GM23338 (cell line): ENCODE measurements at regions not wholly inside any gene's neighbourhood (a gene's known extent, or its start where the extent isn't known, plus 50 kb on each side); places are given as distances from the start of the nearest gene placed in this dataset.
A peak's percentile ranks its signal among the peaks of the same experiment; 100 is the strongest.

Experiments used
- ATAC-seq: fragments of 200-7000 bp; cut with Tn5 transposase; 3 replicates; pipeline ENCODE4 v1.9.1; 2020
- DNase-seq: peaks from one replicate; pipeline ENCODE4 v3.0.0-alpha.2; 2015; ENCODE audit warnings: low spot score
- H2AFZ ChIP-seq: fragments of 200-600 bp; sonication (generic); 2 replicates; pipeline ENCODE4 v1.8.0; 2016; ENCODE audit warnings: antibody characterized with exemption, mild to moderate bottlenecking, moderate library complexity
- H3F3A ChIP-seq: fragments of 200-600 bp; sonication (generic); replicated peaks from 2 replicates; pipeline ENCODE4 v1.8.0; 2017; ENCODE audit warnings: antibody characterized with exemption, mixed run types, low read depth
- H3K27ac ChIP-seq: fragments of 200-600 bp; sonication (generic); 2 replicates; pipeline ENCODE4 v1.6.1; 2016; ENCODE audit warnings: low read depth
- H3K27me3 ChIP-seq: fragments of 200-600 bp; sonication (generic); 2 replicates; pipeline ENCODE4 v1.8.0; 2016; ENCODE audit warnings: mild to moderate bottlenecking, mixed run types, moderate library complexity; ENCODE audit not compliant: insufficient read depth
- H3K36me3 ChIP-seq: fragments of 200-600 bp; sonication (generic); 2 replicates; pipeline ENCODE4 v1.8.0; 2016; ENCODE audit warnings: mild to moderate bottlenecking; ENCODE audit not compliant: insufficient read depth
- H3K4me1 ChIP-seq: fragments of 200-600 bp; sonication (generic); 2 replicates; pipeline ENCODE4 v1.8.0; 2016; ENCODE audit warnings: mild to moderate bottlenecking, moderate library complexity; ENCODE audit not compliant: insufficient read depth
- H3K4me2 ChIP-seq: fragments of 200-600 bp; sonication (generic); 2 replicates; pipeline ENCODE4 v1.7.1; 2017; ENCODE audit warnings: mixed run types
- H3K4me3 ChIP-seq: fragments of 200-600 bp; sonication (generic); 2 replicates; pipeline ENCODE4 v1.6.1; 2016; ENCODE audit warnings: mixed run types
- H3K79me2 ChIP-seq: fragments of 200-600 bp; sonication (generic); replicated peaks from 2 replicates; pipeline ENCODE4 v1.8.0; 2017; ENCODE audit warnings: mild to moderate bottlenecking; ENCODE audit not compliant: insufficient read depth
- H3K9me2 ChIP-seq: fragments of 200-600 bp; sonication (generic); 2 replicates; pipeline ENCODE4 v1.8.0; 2017; ENCODE audit not compliant: insufficient read depth
- H4K20me1 ChIP-seq: fragments of 200-600 bp; sonication (generic); replicated peaks from 2 replicates; pipeline ENCODE4 v1.8.0; 2017; ENCODE audit warnings: mild to moderate bottlenecking; ENCODE audit not compliant: insufficient read depth
- H3K27ac Mint-ChIP-seq: 2 replicates; pipeline ENCODE4 v1.8.0; 2020; ENCODE audit warnings: inconsistent platforms, mild to moderate bottlenecking, moderate library complexity, mixed read lengths
- H3K27me3 Mint-ChIP-seq: 3 replicates; pipeline ENCODE4 v1.8.0; 2022; ENCODE audit warnings: low read depth, mild to moderate bottlenecking, moderate library complexity, mixed read lengths, inconsistent platforms; ENCODE audit not compliant: insufficient read depth, poor library complexity
- H3K36me3 Mint-ChIP-seq: 3 replicates; pipeline ENCODE4 v1.8.0; 2021; ENCODE audit warnings: low read depth, mild to moderate bottlenecking, inconsistent platforms, moderate library complexity, mixed read lengths
- H3K4me1 Mint-ChIP-seq: 3 replicates; pipeline ENCODE4 v1.8.0; 2020; ENCODE audit warnings: mild to moderate bottlenecking, inconsistent platforms, mixed read lengths
- H3K4me3 Mint-ChIP-seq: 3 replicates; pipeline ENCODE4 v1.8.0; 2021; ENCODE audit warnings: moderate library complexity, mild to moderate bottlenecking, inconsistent platforms, mixed read lengths
- H3K9me3 Mint-ChIP-seq: 3 replicates; pipeline ENCODE4 v1.8.0; 2020; ENCODE audit warnings: moderate library complexity, mild to moderate bottlenecking, inconsistent platforms, mixed read lengths
- CREB1 ChIP-seq: fragments of 250-450 bp; sonication (Bioruptor Pico); IDR thresholded peaks from 2 replicates; pipeline ENCODE4 v1.5.0; 2020; ENCODE audit warnings: low read depth, mild to moderate bottlenecking, moderate library complexity
- EZH2 ChIP-seq: fragments of 200-600 bp; sonication (generic); IDR thresholded peaks from one replicate; pipeline ENCODE4 v1.8.0; 2017; ENCODE audit warnings: antibody characterized with exemption, mild to moderate bottlenecking, low read depth; ENCODE audit not compliant: unreplicated experiment
- EZH2phosphoT487 ChIP-seq: fragments of 200-600 bp; sonication (generic); IDR thresholded peaks from one replicate; pipeline ENCODE4 v1.8.1; 2018; ENCODE audit warnings: antibody characterized with exemption; ENCODE audit not compliant: unreplicated experiment
- JUNB ChIP-seq: IDR thresholded peaks from one replicate; pipeline ENCODE4 v1.6.1; 2016; ENCODE audit warnings: antibody characterized with exemption; ENCODE audit not compliant: unreplicated experiment
- POLR2AphosphoS5 ChIP-seq: IDR thresholded peaks from 2 replicates; pipeline ENCODE4 v1.6.1; 2016; ENCODE audit warnings: antibody characterized with exemption, low read depth
- STAT1 ChIP-seq: IDR thresholded peaks from one replicate; pipeline ENCODE4 v1.6.1; 2016; ENCODE audit warnings: antibody characterized with exemption; ENCODE audit not compliant: unreplicated experiment
- ZNF114 ChIP-seq: fragments of 250-450 bp; sonication (Bioruptor Pico); IDR thresholded peaks from 2 replicates; pipeline ENCODE4 v1.5.0; 2020; ENCODE audit warnings: mild to moderate bottlenecking, moderate library complexity
- ZNF331 ChIP-seq: fragments of 250-450 bp; sonication (Bioruptor Pico); IDR thresholded peaks from 2 replicates; pipeline ENCODE4 v1.5.0; 2020; ENCODE audit warnings: low read depth, mild to moderate bottlenecking, moderate library complexity
- TF ChIP-seq, protein P1 (sequence below), 2 experiments: fragments of 200-600 bp in 1 of 2; sonication (generic) in 1 of 2; conservative IDR thresholded peaks; 2 replicates each; pipeline versions ENCODE4 v1.5.1 to v1.6.1; 2016 to 2017; ENCODE audit warnings: antibody characterized with exemption in 2 of 2, low read depth in 2 of 2, mild to moderate bottlenecking in 2 of 2, moderate library complexity in 1 of 2
- TF ChIP-seq, protein P2 (sequence below): IDR thresholded peaks from 2 replicates; pipeline ENCODE4 v1.6.1; 2016; ENCODE audit warnings: antibody characterized with exemption
- TF ChIP-seq, protein P3 (sequence below): IDR thresholded peaks from one replicate; pipeline ENCODE4 v1.6.1; 2018; ENCODE audit warnings: antibody characterized with exemption; ENCODE audit not compliant: unreplicated experiment

DNA sequence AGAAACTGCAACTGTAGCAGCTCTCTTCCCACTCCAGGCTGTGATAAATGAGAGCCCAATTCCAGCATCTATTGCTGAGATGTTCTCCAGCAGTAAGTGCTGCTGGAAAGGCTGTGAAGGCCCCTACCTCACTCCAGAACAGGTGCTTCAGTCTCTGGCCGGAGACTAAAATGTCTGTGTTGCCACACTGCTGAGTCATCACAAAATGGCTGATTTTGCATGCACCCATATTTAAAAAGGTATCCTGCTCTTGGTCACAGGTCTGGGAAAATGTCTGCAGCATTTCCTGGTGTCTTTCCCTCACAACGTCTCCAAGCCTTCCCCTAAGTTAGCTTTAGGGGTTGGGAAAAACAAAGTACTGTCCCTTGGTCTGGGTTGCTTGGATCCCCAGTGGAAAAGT is 95.1 kb downstream of the TPBG start:
- no peaks in the 10 kb centered on the region for H3K4me1 ChIP-seq
- DNase-seq (no peak), ATAC-seq (no peak)
- H2AFZ ChIP-seq: peak overlapping the region; percentile 54; the same call in 1 of the 2 replicates
- no peak for TF ChIP-seq EZH2phosphoT487
- TF ChIP-seq, protein P1, sequence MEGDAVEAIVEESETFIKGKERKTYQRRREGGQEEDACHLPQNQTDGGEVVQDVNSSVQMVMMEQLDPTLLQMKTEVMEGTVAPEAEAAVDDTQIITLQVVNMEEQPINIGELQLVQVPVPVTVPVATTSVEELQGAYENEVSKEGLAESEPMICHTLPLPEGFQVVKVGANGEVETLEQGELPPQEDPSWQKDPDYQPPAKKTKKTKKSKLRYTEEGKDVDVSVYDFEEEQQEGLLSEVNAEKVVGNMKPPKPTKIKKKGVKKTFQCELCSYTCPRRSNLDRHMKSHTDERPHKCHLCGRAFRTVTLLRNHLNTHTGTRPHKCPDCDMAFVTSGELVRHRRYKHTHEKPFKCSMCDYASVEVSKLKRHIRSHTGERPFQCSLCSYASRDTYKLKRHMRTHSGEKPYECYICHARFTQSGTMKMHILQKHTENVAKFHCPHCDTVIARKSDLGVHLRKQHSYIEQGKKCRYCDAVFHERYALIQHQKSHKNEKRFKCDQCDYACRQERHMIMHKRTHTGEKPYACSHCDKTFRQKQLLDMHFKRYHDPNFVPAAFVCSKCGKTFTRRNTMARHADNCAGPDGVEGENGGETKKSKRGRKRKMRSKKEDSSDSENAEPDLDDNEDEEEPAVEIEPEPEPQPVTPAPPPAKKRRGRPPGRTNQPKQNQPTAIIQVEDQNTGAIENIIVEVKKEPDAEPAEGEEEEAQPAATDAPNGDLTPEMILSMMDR (conservative IDR thresholded peaks at IDR 0.05; ENCODE audit: low read depth in 2 of 2): no peak
- no peaks in the 10 kb centered on the region for H3K36me3 ChIP-seq
- no peaks in the 10 kb centered on the region for H3K27me3 ChIP-seq
- Mint-ChIP-seq H3K36me3 (peaks cover 12% of the 10 kb centered on the region; the same call in 2 of the 3 replicates), H3K27ac (no peak overlapping the region; the same call in 1 of the 2 replicates), H3K27me3 (peaks cover 4% of the 10 kb centered on the region), H3K4me3 (no peak overlapping the region), H3K4me1 (no peaks in the 10 kb centered on the region), H3K9me3 (peaks cover 30% of the 10 kb centered on the region)
- no peaks in the 10 kb centered on the region for H3K79me2 ChIP-seq
- H3K4me3 ChIP-seq: no peak overlapping the region
- H4K20me1 ChIP-seq: no peaks in the 10 kb centered on the region
- H3F3A ChIP-seq: no peaks in the 10 kb centered on the region
- H3K9me2 ChIP-seq: peaks cover 8% of the 10 kb centered on the region; the same call in 1 of the 2 replicates
- H3K4me2 ChIP-seq: no peak overlapping the region
- H3K27ac ChIP-seq: no peak overlapping the region

DNA sequence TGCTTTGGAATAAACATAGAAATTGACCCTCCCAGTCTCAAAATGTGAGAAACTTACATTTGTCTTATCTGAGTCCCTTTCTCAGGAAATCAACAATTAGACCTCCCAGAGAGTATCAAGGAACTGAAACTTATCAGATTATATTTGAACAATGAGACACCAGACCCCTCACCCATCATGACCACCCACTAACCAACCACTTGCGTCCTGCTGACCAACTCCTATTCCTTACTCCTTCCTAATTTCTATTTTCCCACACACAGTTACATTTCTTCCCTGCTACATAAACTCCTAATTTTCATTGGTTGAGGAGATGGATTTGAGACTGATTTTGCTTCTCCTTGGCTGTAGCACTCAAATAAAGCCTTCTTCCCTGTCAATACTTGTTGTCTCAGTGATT is 97.9 kb downstream of the TPBG start:
- Histone ChIP-seq H3K4me3 (no peak overlapping the region), H3K4me2 (no peak overlapping the region), H3K4me1 (no peaks in the 10 kb centered on the region), H3K27ac (no peak overlapping the region), H3F3A (no peaks in the 10 kb centered on the region), H4K20me1 (no peaks in the 10 kb centered on the region), H3K79me2 (no peaks in the 10 kb centered on the region), H3K27me3 (no peaks in the 10 kb centered on the region), H3K36me3 (no peaks in the 10 kb centered on the region), H2AFZ (no peak overlapping the region), H3K9me2 (peaks cover 5% of the 10 kb centered on the region; the same call in 1 of the 2 replicates)
- ATAC-seq: no peak
- Mint-ChIP-seq H3K27me3 (no peaks in the 10 kb centered on the region), H3K36me3 (peaks cover 8% of the 10 kb centered on the region; the same call in 1 of the 3 replicates), H3K27ac (no peak overlapping the region), H3K4me1 (no peaks in the 10 kb centered on the region), H3K9me3 (peaks cover 22% of the 10 kb centered on the region), H3K4me3 (no peak overlapping the region)
- no peak for TF ChIP-seq EZH2
- no peak for TF ChIP-seq POLR2AphosphoS5
- TF ChIP-seq, protein P2, sequence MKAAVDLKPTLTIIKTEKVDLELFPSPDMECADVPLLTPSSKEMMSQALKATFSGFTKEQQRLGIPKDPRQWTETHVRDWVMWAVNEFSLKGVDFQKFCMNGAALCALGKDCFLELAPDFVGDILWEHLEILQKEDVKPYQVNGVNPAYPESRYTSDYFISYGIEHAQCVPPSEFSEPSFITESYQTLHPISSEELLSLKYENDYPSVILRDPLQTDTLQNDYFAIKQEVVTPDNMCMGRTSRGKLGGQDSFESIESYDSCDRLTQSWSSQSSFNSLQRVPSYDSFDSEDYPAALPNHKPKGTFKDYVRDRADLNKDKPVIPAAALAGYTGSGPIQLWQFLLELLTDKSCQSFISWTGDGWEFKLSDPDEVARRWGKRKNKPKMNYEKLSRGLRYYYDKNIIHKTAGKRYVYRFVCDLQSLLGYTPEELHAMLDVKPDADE: no peak
- DNase-seq: no peak

DNA sequence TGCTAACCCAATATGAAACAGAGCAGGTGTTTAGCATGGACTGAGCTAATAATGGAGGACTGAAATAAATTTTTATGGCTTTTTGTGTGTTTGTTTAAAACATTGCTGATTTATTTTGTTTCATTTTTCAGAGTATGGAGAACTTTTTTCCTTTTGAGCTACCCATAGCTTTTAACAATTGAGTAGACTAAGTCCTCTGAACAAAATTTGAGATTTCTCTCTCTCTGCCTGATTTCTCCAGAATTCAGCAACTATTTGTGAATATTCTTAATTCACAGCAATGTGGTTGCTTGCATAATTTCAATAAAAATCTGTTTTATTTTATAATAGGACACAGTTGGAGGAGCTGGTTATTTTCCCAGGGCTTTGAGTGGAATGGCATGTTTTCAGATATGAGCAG is 103.7 kb downstream of the TPBG start:
- ATAC-seq: no peak
- no peaks in the 10 kb centered on the region for H3K36me3 ChIP-seq
- no peak overlapping the region for H3K27ac ChIP-seq
- H3K4me2 ChIP-seq: no peak overlapping the region
- peaks cover 59% of the 10 kb centered on the region for H3K9me3 Mint-ChIP-seq
- H3K9me2 ChIP-seq: no peaks in the 10 kb centered on the region
- H3K79me2 ChIP-seq: no peaks in the 10 kb centered on the region
- H3K27ac Mint-ChIP-seq: no peak overlapping the region
- no peak for DNase-seq
- no peak overlapping the region for H2AFZ ChIP-seq
- H3K4me3 ChIP-seq: no peak overlapping the region
- peaks cover 45% of the 10 kb centered on the region for H3K36me3 Mint-ChIP-seq
- no peak overlapping the region for H3K4me3 Mint-ChIP-seq
- no peaks in the 10 kb centered on the region for H4K20me1 ChIP-seq
- no peaks in the 10 kb centered on the region for H3K27me3 ChIP-seq
- H3K4me1 ChIP-seq: no peaks in the 10 kb centered on the region
- no peaks in the 10 kb centered on the region for H3F3A ChIP-seq
- H3K27me3 Mint-ChIP-seq: no peaks in the 10 kb centered on the region
- H3K4me1 Mint-ChIP-seq: no peaks in the 10 kb centered on the region
- TF ChIP-seq POLR2AphosphoS5: no peak
- TF ChIP-seq, protein P3, sequence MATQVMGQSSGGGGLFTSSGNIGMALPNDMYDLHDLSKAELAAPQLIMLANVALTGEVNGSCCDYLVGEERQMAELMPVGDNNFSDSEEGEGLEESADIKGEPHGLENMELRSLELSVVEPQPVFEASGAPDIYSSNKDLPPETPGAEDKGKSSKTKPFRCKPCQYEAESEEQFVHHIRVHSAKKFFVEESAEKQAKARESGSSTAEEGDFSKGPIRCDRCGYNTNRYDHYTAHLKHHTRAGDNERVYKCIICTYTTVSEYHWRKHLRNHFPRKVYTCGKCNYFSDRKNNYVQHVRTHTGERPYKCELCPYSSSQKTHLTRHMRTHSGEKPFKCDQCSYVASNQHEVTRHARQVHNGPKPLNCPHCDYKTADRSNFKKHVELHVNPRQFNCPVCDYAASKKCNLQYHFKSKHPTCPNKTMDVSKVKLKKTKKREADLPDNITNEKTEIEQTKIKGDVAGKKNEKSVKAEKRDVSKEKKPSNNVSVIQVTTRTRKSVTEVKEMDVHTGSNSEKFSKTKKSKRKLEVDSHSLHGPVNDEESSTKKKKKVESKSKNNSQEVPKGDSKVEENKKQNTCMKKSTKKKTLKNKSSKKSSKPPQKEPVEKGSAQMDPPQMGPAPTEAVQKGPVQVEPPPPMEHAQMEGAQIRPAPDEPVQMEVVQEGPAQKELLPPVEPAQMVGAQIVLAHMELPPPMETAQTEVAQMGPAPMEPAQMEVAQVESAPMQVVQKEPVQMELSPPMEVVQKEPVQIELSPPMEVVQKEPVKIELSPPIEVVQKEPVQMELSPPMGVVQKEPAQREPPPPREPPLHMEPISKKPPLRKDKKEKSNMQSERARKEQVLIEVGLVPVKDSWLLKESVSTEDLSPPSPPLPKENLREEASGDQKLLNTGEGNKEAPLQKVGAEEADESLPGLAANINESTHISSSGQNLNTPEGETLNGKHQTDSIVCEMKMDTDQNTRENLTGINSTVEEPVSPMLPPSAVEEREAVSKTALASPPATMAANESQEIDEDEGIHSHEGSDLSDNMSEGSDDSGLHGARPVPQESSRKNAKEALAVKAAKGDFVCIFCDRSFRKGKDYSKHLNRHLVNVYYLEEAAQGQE: no peak
- TF ChIP-seq ZNF114 (CRISPR knock-in tag): no peak
- TF ChIP-seq CREB1 (CRISPR knock-in tag): no peak
- no peak for TF ChIP-seq STAT1
- no peak for TF ChIP-seq ZNF331
- TF ChIP-seq EZH2phosphoT487: no peak
- TF ChIP-seq JUNB: no peak
